DMS153 treated with DMSO at 0.1 percent for 48 hours (cell line): ENCODE measurements at regions not wholly inside any gene's neighbourhood (a gene's known extent, or its start where the extent isn't known, plus 50 kb on each side); places are given as distances from the start of the nearest gene placed in this dataset.
"Not testable (repeated sequence)": the region's sequence is repeated elsewhere in the genome, so short reads cannot be mapped to it uniquely, and the experiment has no call there.

Source experiments
- DNase-seq: peaks from one replicate; lab custom pipeline; 2025; ENCODE audit not compliant: unreplicated experiment; lab: John Stamatoyannopoulos, UW

- DNase-seq: no peak
These were observed 565.7 kb upstream of the SMIM31 start for GRCh38 chr4:164188236-164188635.

GRCh38 chr4:164192844-164193243 lies 561.1 kb upstream of the SMIM31 start:
- DNase-seq: no peak

- no peak for DNase-seq
These were observed 560.3 kb upstream of the SMIM31 start for GRCh38 chr4:164193676-164194075.

GRCh38 chr4:164197556-164197955 lies 556.4 kb upstream of the SMIM31 start:
- no peak for DNase-seq

GRCh38 chr4:164203476-164203875 lies 550.5 kb upstream of the SMIM31 start:
- no peak for DNase-seq

- DNase-seq: no peak
These were observed 549.5 kb upstream of the SMIM31 start for GRCh38 chr4:164204434-164204833.

- DNase-seq: no peak
These were observed 546.5 kb upstream of the SMIM31 start for GRCh38 chr4:164207460-164207859.

- DNase-seq: no peak
These were observed 543.6 kb upstream of the SMIM31 start for GRCh38 chr4:164210377-164210776.

- DNase-seq: no peak
These were observed 541.8 kb upstream of the SMIM31 start for GRCh38 chr4:164212134-164212533.

GRCh38 chr4:164212714-164213113 lies 541.2 kb upstream of the SMIM31 start:
- no peak for DNase-seq

- no peak for DNase-seq
These were observed 538.7 kb upstream of the SMIM31 start for GRCh38 chr4:164215113-164215741.

- DNase-seq: no peak
These were observed 532.3 kb upstream of the SMIM31 start for GRCh38 chr4:164221631-164222030.

GRCh38 chr4:164224871-164225270 lies 529.1 kb upstream of the SMIM31 start:
- no peak for DNase-seq

- no peak for DNase-seq
These were observed 524.7 kb upstream of the SMIM31 start for GRCh38 chr4:164229255-164229654.

GRCh38 chr4:164239433-164239832 lies 514.5 kb upstream of the SMIM31 start:
- no peak for DNase-seq

GRCh38 chr4:164239976-164240375 lies 514.0 kb upstream of the SMIM31 start:
- DNase-seq: no peak

GRCh38 chr4:164251257-164251656 lies 502.7 kb upstream of the SMIM31 start:
- DNase-seq: no peak

- no peak for DNase-seq
These were observed 501.6 kb upstream of the SMIM31 start for GRCh38 chr4:164252286-164252685.

GRCh38 chr4:164261831-164262230 lies 492.1 kb upstream of the SMIM31 start:
- DNase-seq: no peak

GRCh38 chr4:164262508-164262907 lies 491.4 kb upstream of the SMIM31 start:
- DNase-seq: not testable (repeated sequence)

- not testable (repeated sequence) for DNase-seq
These were observed 476.5 kb upstream of the SMIM31 start for GRCh38 chr4:164277414-164277813.

GRCh38 chr4:164287173-164287572 lies 466.8 kb upstream of the SMIM31 start:
- no peak for DNase-seq

- no peak for DNase-seq
These were observed 465.4 kb upstream of the SMIM31 start for GRCh38 chr4:164288578-164288977.
